Mammary epithelial cell (primary cell): ENCODE measurements at regions not wholly inside any gene's neighbourhood (a gene's known extent, or its start where the extent isn't known, plus 50 kb on each side); places are given as distances from the start of the nearest gene placed in this dataset.

ENCODE experiments used
- EZH2 ChIP-seq: IDR thresholded peaks from 2 replicates; pipeline ENCODE4 v1.6.1; 2012; ENCODE audit warnings: low read length, inconsistent platforms, borderline replicate concordance
- TF ChIP-seq, protein P1 (sequence below), 2 donors: IDR thresholded peaks in 1 of 2; conservative IDR thresholded peaks in 1 of 2; 2 replicates each; pipeline ENCODE4 v1.5.1; 2011 to 2012; ENCODE audit warnings: inconsistent platforms in 2 of 2, low read length in 2 of 2, mild to moderate bottlenecking in 2 of 2, control low read depth in 1 of 2, low read depth in 1 of 2; ENCODE audit not compliant: insufficient read depth in 1 of 2; ENCODE audit errors: extremely low read depth in 1 of 2

GRCh38 chr12:16913832-16914490 is 308.0 kb upstream of the LMO3 start:
- TF ChIP-seq, protein P1, sequence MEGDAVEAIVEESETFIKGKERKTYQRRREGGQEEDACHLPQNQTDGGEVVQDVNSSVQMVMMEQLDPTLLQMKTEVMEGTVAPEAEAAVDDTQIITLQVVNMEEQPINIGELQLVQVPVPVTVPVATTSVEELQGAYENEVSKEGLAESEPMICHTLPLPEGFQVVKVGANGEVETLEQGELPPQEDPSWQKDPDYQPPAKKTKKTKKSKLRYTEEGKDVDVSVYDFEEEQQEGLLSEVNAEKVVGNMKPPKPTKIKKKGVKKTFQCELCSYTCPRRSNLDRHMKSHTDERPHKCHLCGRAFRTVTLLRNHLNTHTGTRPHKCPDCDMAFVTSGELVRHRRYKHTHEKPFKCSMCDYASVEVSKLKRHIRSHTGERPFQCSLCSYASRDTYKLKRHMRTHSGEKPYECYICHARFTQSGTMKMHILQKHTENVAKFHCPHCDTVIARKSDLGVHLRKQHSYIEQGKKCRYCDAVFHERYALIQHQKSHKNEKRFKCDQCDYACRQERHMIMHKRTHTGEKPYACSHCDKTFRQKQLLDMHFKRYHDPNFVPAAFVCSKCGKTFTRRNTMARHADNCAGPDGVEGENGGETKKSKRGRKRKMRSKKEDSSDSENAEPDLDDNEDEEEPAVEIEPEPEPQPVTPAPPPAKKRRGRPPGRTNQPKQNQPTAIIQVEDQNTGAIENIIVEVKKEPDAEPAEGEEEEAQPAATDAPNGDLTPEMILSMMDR (conservative IDR thresholded peaks at IDR 0.05 in 1 of 2, IDR thresholded peaks at IDR 0.05 in 1 of 2; ENCODE audit: extremely low read depth in 1 of 2, insufficient read depth in 1 of 2, low read depth in 1 of 2, low read length in 2 of 2): no peak
- TF ChIP-seq EZH2: no peak
